K562 (cell line): ENCODE measurements at regions not wholly inside any gene's neighbourhood (a gene's known extent, or its start where the extent isn't known, plus 50 kb on each side); places are given as distances from the start of the nearest gene placed in this dataset.

Source experiments
- ATAC-seq: fragments of 200-7000 bp; cut with Tn5 transposase; 3 replicates; pipeline ENCODE4 v1.9.1; 2020; ENCODE audit warnings: moderate library complexity
- BruUV-seq: library from RNA; stranded (reverse); fragments of 400-500 nt; replicated peaks from 2 replicates; lab custom pipeline; 2021; lab: Mats Ljungman, UMichigan
- CTCF ChIA-PET: fragments of 300-600 bp; formaldehyde crosslinking; extraction: SDS; loops from one replicate; lab custom pipeline; 2021; ENCODE audit warnings: low intra/inter-chr PET ratio; lab: Yijun Ruan, JAX
- POLR2A ChIA-PET: fragments of 300-600, 350-650 bp; sonication (Branson Sonifier 250); formaldehyde crosslinking; extraction: SDS; loops from one replicate; lab custom pipeline; 2021; ENCODE audit warnings: antibody characterized with exemption, inconsistent platforms; lab: Yijun Ruan, JAX
- DNase-seq, 4 experiments: peaks; one replicate each; pipeline versions ENCODE4 v3.0.0 to v3.0.0-alpha.2; 2011 to 2018; ENCODE audit warnings: low spot score in 3 of 4, mixed read lengths in 3 of 4; ENCODE audit errors: extremely low read depth in 1 of 4
- FAIRE-seq: peaks from 2 replicates; lab custom pipeline; 2011; peaks lifted over from hg19 to GRCh38; lab: Jason Lieb, UNC
- H2AFZ ChIP-seq: 2 replicates; pipeline ENCODE4 v1.6.0; 2011; ENCODE audit warnings: low read depth, low read length, control low read depth, inconsistent platforms
- H3K27ac ChIP-seq: fragments of 200-600 bp; 3 replicates; pipeline ENCODE4 v1.8.0; 2011; ENCODE audit warnings: low read depth, mild to moderate bottlenecking, control low read depth, inconsistent platforms, low read length, moderate library complexity, mixed read lengths; ENCODE audit errors: extremely low read depth
- H3K27me3 ChIP-seq, 2 experiments: fragments of 300-600 bp in 1 of 2; 2 replicates in 1 of 2; 3 replicates in 1 of 2; pipeline versions ENCODE4 v1.6.0 to v1.8.0; 2011; ENCODE audit warnings: inconsistent platforms in 2 of 2, low read length in 2 of 2, mild to moderate bottlenecking in 1 of 2, mixed read lengths in 1 of 2, moderate library complexity in 1 of 2; ENCODE audit not compliant: control insufficient read depth in 2 of 2, insufficient read depth in 2 of 2
- H3K36me3 ChIP-seq: fragments of 300-600 bp; 3 replicates; pipeline ENCODE4 v1.8.0; 2011; ENCODE audit warnings: mild to moderate bottlenecking, low read length, inconsistent platforms; ENCODE audit not compliant: control insufficient read depth, insufficient read depth
- H3K4me1 ChIP-seq, 2 experiments: fragments of 200-600 bp in 1 of 2; replicated peaks in 1 of 2; 2 replicates in 1 of 2; 3 replicates in 1 of 2; pipeline versions ENCODE4 v1.5.1 to v1.8.0; 2011; ENCODE audit warnings: inconsistent platforms in 2 of 2, low read length in 2 of 2, mild to moderate bottlenecking in 1 of 2, mixed read lengths in 1 of 2, moderate library complexity in 1 of 2; ENCODE audit not compliant: control insufficient read depth in 2 of 2, insufficient read depth in 2 of 2
- H3K4me2 ChIP-seq: 2 replicates; pipeline ENCODE4 v1.6.1; 2011; ENCODE audit warnings: low read length, control low read depth, inconsistent platforms, mixed read lengths; ENCODE audit not compliant: insufficient read depth
- H3K4me3 ChIP-seq: fragments of 200-600 bp; sonication (generic), shearing (Covaris generic); 2 replicates; pipeline ENCODE4 v1.5.1; 2016; ENCODE audit warnings: control low read depth, inconsistent platforms
- H3K79me2 ChIP-seq: fragments of 200-600 bp; 3 replicates; pipeline ENCODE4 v1.8.0; 2011; ENCODE audit warnings: low read length, inconsistent platforms; ENCODE audit not compliant: control insufficient read depth, insufficient read depth
- H3K9ac ChIP-seq, 2 experiments: 2 replicates each; pipeline versions ENCODE4 v1.6.0 to v1.6.1; 2011; ENCODE audit warnings: low read depth in 2 of 2, low read length in 2 of 2, control low read depth in 1 of 2, inconsistent platforms in 1 of 2, mild to moderate bottlenecking in 1 of 2, mixed read lengths in 1 of 2; ENCODE audit not compliant: insufficient read depth in 1 of 2
- H3K9me1 ChIP-seq: one replicate; pipeline ENCODE4 v1.6.0; 2011; ENCODE audit warnings: inconsistent platforms, mild to moderate bottlenecking, low read length, moderate library complexity; ENCODE audit not compliant: control insufficient read depth, insufficient read depth
- H3K9me3 ChIP-seq: replicated peaks from 2 replicates; pipeline ENCODE4 v1.5.1; 2011; ENCODE audit warnings: low read depth, low read length, inconsistent platforms; ENCODE audit not compliant: control insufficient read depth, insufficient read depth
- H4K20me1 ChIP-seq: replicated peaks from 2 replicates; pipeline ENCODE4 v1.6.1; 2011; ENCODE audit warnings: low read length, inconsistent platforms, mixed read lengths; ENCODE audit not compliant: control insufficient read depth, insufficient read depth
- ARID3A ChIP-seq: IDR thresholded peaks from 2 replicates; pipeline ENCODE4 v1.6.1; 2012; ENCODE audit warnings: low read depth, low read length, improper control_type of control experiment, borderline replicate concordance
- ATF7 ChIP-seq: fragments of 450-650 bp; IDR thresholded peaks from 2 replicates; pipeline ENCODE4 v1.7.1; 2014; ENCODE audit warnings: mild to moderate bottlenecking, moderate library complexity
- BCLAF1 ChIP-seq, 2 experiments: fragments of 450-650 bp in 1 of 2; IDR thresholded peaks; 2 replicates each; pipeline ENCODE4 v1.6.1; 2011 to 2017; ENCODE audit warnings: low read depth in 2 of 2, antibody characterized with exemption in 1 of 2, borderline replicate concordance in 1 of 2, low read length in 1 of 2, mild to moderate bottlenecking in 1 of 2, mixed read lengths in 1 of 2; ENCODE audit not compliant: control insufficient read depth in 1 of 2
- BMI1 ChIP-seq: fragments of 150-350 bp; IDR thresholded peaks from 2 replicates; pipeline ENCODE4 v1.6.1; 2014; ENCODE audit warnings: low read length
- EGR1 ChIP-seq: fragments of 450-650 bp; conservative IDR thresholded peaks from 2 replicates; pipeline ENCODE4 v1.6.1; 2017; ENCODE audit warnings: mild to moderate bottlenecking
- NFRKB ChIP-seq: fragments of 450-650 bp; IDR thresholded peaks from 2 replicates; pipeline ENCODE4 v1.6.1; 2016; ENCODE audit warnings: low read depth
- SMARCC2 ChIP-seq: fragments of 450-650 bp; IDR thresholded peaks from 2 replicates; pipeline ENCODE4 v1.6.1; 2017; ENCODE audit warnings: antibody characterized with exemption, moderate library complexity, mild to moderate bottlenecking, low read depth
- XRCC4 ChIP-seq: IDR thresholded peaks from one replicate; pipeline ENCODE4 v1.6.1; 2011; ENCODE audit not compliant: insufficient read depth, insufficient read length; ENCODE audit errors: extremely low read depth
- WGBS: fragments of 100-300 bp; shearing (Covaris generic); methylation state at CpG from one replicate; pipeline ENCODE4 v1.1.6; 2016; ENCODE audit warnings: low coverage, mixed read lengths; ENCODE audit not compliant: insufficient coverage; ENCODE audit errors: missing lambda C conversion rate; 5-methylcytosine and 5-hydroxymethylcytosine counted together
- in situ Hi-C: fragments of 300-500 bp; cut with MboI; formaldehyde crosslinking; loops from 4 replicates; pipeline ENCODE4 v1.15.0; 2018; ENCODE audit warnings: inconsistent platforms, mixed read lengths
- intact Hi-C: fragments of 100-400 bp; cut with micrococcal nuclease; formaldehyde crosslinking; loops from 2 replicates; pipeline ENCODE4 v1.14.2; 2022
- TF ChIP-seq, protein P1 (sequence below): sonication (generic); formaldehyde crosslinking; IDR thresholded peaks from 2 replicates; pipeline ENCODE4 v1.8.0; 2022; ENCODE audit warnings: missing genetic modification reagents, mild to moderate bottlenecking, moderate library complexity, borderline replicate concordance

- TF ChIP-seq BCLAF1 (IDR thresholded peaks at IDR 0.05; ENCODE audit: borderline replicate concordance in 1 of 2, control insufficient read depth in 1 of 2, low read depth in 2 of 2, low read length in 1 of 2): no peak
- TF ChIP-seq, all 486 proteins: peak for 0
Observed at GRCh38 chr3:194824100-194824499, 138.4 kb downstream of the FAM43A start (continued).

GRCh38 chr3:194824701-194825111 is 139.0 kb downstream of the FAM43A start:
- H2AFZ ChIP-seq: no peak overlapping the region
- H3K36me3 ChIP-seq: no peaks in the 10 kb centered on the region
- 20% methylated on average over 15 of the region's 15 CpGs for WGBS
- H3K9me1 ChIP-seq: no peaks in the 10 kb centered on the region
- intact Hi-C loops (no loop called here), in situ Hi-C loops (no loop called here)
- H3K4me3 ChIP-seq: no peak overlapping the region
- H3K27me3 ChIP-seq: peaks cover 30 to 68% of the 10 kb centered on the region in 2 experiments
- TF ChIP-seq BMI1 (no peak), ATF7 (no peak), SMARCC2 (no peak), XRCC4 (no peak), EGR1 (no peak), NFRKB (no peak), ARID3A (no peak)
- TF ChIP-seq, protein P1, sequence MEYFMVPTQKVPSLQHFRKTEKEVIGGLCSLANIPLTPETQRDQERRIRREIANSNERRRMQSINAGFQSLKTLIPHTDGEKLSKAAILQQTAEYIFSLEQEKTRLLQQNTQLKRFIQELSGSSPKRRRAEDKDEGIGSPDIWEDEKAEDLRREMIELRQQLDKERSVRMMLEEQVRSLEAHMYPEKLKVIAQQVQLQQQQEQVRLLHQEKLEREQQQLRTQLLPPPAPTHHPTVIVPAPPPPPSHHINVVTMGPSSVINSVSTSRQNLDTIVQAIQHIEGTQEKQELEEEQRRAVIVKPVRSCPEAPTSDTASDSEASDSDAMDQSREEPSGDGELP (CRISPR knock-in tag): no peak
- H4K20me1 ChIP-seq: no peaks in the 10 kb centered on the region
- ChIA-PET CTCF (interaction anchor here (1.3 kb wide), 1 partner anchor 141 kb away, joined by 4 read pairs; no protein-coding TSS in a partner anchor), POLR2A (no interaction called here)
- H3K4me1 ChIP-seq: 0 out of 5 replicates have a peak, but pooled peaks cover 0 to 3% of the 10 kb centered on the region in 2 experiments
- DNase-seq: no peak
- no peak overlapping the region for H3K4me2 ChIP-seq
- no peaks in the 10 kb centered on the region for H3K79me2 ChIP-seq
- no TSS peak for BruUV-seq
- no peak overlapping the region for H3K9ac ChIP-seq
- ATAC-seq: no peak
- no peaks in the 10 kb centered on the region for H3K9me3 ChIP-seq
- FAIRE-seq: no peak
- no peak overlapping the region for H3K27ac ChIP-seq
